Lower leg skin (tissue), 4 donors: ENCODE measurements at regions not wholly inside any gene's neighbourhood (a gene's known extent, or its start where the extent isn't known, plus 50 kb on each side); places are given as distances from the start of the nearest gene placed in this dataset.

Experiments used
- DNase-seq, 2 donors: peaks; one replicate each; pipeline ENCODE4 v3.0.0-alpha.2; 2019; ENCODE audit warnings: low spot score in 2 of 2
- H3K4me3 ChIP-seq: fragments of 200-600 bp; sonication (generic); 2 replicates; pipeline ENCODE4 v1.5.1; 2017; ENCODE audit warnings: mild to moderate bottlenecking, low read depth; ENCODE audit not compliant: poor library complexity, severe bottlenecking
- CTCF ChIP-seq, 3 donors: fragments of 450-650 bp; IDR thresholded peaks; one replicate each; pipeline ENCODE4 v1.5.1; 2016; ENCODE audit warnings: antibody characterized with exemption in 3 of 3, mild to moderate bottlenecking in 3 of 3, moderate library complexity in 2 of 3
- POLR2A ChIP-seq, 2 donors: fragments of 450-650 bp; IDR thresholded peaks; one replicate each; pipeline ENCODE4 v1.6.1; 2016 to 2017; ENCODE audit warnings: antibody characterized with exemption in 2 of 2, mild to moderate bottlenecking in 1 of 2, moderate library complexity in 1 of 2
- WGBS, 2 donors: methylation state at CpG; one replicate each; pipeline ENCODE4 v1.1.5; 2018; 5-methylcytosine and 5-hydroxymethylcytosine counted together
- intact Hi-C: fragments of 100-400 bp; cut with DNase I; formaldehyde crosslinking; loops from one replicate; pipeline ENCODE4 v1.15.0; 2023; ENCODE audit warnings: low total_unique reads

GRCh38 chr6:50527985-50528384 lies 185.3 kb upstream of the TFAP2D start:
- no peak overlapping the region for H3K4me3 ChIP-seq
- TF ChIP-seq POLR2A (IDR thresholded peaks at IDR 0.05) = no peak
- no peak for TF ChIP-seq CTCF (IDR thresholded peaks at IDR 0.05)
- WGBS, 2 donors = 86 to 92% methylated on average over 2 of the region's 2 CpGs
- intact Hi-C loops = no loop called here
- no peak for DNase-seq

GRCh38 chr6:50539447-50539846 lies 173.9 kb upstream of the TFAP2D start:
- TF ChIP-seq POLR2A (IDR thresholded peaks at IDR 0.05) (no peak), CTCF (IDR thresholded peaks at IDR 0.05) (no peak)
- WGBS, 2 donors = 50 to 53% methylated on average over 1 of the region's 1 CpG
- intact Hi-C loops = no loop called here
- no peak overlapping the region for H3K4me3 ChIP-seq
- DNase-seq = no peak

- DNase-seq = no peak
- no peak overlapping the region for H3K4me3 ChIP-seq
- intact Hi-C loops = no loop called here
- 83 to 86% methylated on average over 2 of the region's 2 CpGs for WGBS, 2 donors
- no peak for TF ChIP-seq CTCF (IDR thresholded peaks at IDR 0.05)
- no peak for TF ChIP-seq POLR2A (IDR thresholded peaks at IDR 0.05)
Observed at GRCh38 chr6:50541941-50542340, 171.4 kb upstream of the TFAP2D start.

- intact Hi-C loops = no loop called here
- WGBS, 2 donors = 52 to 53% methylated on average over 7 of the region's 7 CpGs
- TF ChIP-seq CTCF (IDR thresholded peaks at IDR 0.05) = no peak
- TF ChIP-seq POLR2A (IDR thresholded peaks at IDR 0.05) = no peak
- no peak overlapping the region for H3K4me3 ChIP-seq
- DNase-seq = no peak
Observed at GRCh38 chr6:50543666-50544065, 169.7 kb upstream of the TFAP2D start.

GRCh38 chr6:50549026-50549425 lies 164.3 kb upstream of the TFAP2D start:
- 32 to 38% methylated on average over 2 of the region's 2 CpGs for WGBS, 2 donors
- intact Hi-C loops = no loop called here
- DNase-seq = no peak
- TF ChIP-seq POLR2A (IDR thresholded peaks at IDR 0.05) (no peak), CTCF (IDR thresholded peaks at IDR 0.05) (no peak)
- H3K4me3 ChIP-seq = no peak overlapping the region

GRCh38 chr6:50549475-50549874 lies 163.9 kb upstream of the TFAP2D start:
- DNase-seq = no peak
- TF ChIP-seq CTCF (IDR thresholded peaks at IDR 0.05) (no peak), POLR2A (IDR thresholded peaks at IDR 0.05) (no peak)
- no peak overlapping the region for H3K4me3 ChIP-seq
- intact Hi-C loops = no loop called here
